Retinal pigment epithelial cell (primary cell): ENCODE measurements at regions not wholly inside any gene's neighbourhood (a gene's known extent, or its start where the extent isn't known, plus 50 kb on each side); places are given as distances from the start of the nearest gene placed in this dataset.

ENCODE experiments used
- DNase-seq: peaks from one replicate; pipeline ENCODE4 v3.0.0-alpha.2; 2010; ENCODE audit warnings: low read depth
- H3K4me3 ChIP-seq: 2 replicates; pipeline ENCODE4 v1.5.1; 2011; ENCODE audit warnings: mild to moderate bottlenecking, low read length, control low read depth, moderate library complexity
- TF ChIP-seq, protein P1 (sequence below): conservative IDR thresholded peaks from 2 replicates; pipeline ENCODE4 v1.5.1; 2011; ENCODE audit warnings: low read depth, low read length, control low read depth, inconsistent platforms

- TF ChIP-seq, protein P1, sequence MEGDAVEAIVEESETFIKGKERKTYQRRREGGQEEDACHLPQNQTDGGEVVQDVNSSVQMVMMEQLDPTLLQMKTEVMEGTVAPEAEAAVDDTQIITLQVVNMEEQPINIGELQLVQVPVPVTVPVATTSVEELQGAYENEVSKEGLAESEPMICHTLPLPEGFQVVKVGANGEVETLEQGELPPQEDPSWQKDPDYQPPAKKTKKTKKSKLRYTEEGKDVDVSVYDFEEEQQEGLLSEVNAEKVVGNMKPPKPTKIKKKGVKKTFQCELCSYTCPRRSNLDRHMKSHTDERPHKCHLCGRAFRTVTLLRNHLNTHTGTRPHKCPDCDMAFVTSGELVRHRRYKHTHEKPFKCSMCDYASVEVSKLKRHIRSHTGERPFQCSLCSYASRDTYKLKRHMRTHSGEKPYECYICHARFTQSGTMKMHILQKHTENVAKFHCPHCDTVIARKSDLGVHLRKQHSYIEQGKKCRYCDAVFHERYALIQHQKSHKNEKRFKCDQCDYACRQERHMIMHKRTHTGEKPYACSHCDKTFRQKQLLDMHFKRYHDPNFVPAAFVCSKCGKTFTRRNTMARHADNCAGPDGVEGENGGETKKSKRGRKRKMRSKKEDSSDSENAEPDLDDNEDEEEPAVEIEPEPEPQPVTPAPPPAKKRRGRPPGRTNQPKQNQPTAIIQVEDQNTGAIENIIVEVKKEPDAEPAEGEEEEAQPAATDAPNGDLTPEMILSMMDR, result no peak
- DNase-seq, result no peak
- H3K4me3 ChIP-seq, result no peak overlapping the region
Measured at GRCh38 chr6:1558388-1558787, 51.3 kb upstream of the FOXC1 start.
